Left ventricle myocardium superior (tissue), 1 donor: ENCODE measurements at regions not wholly inside any gene's neighbourhood (a gene's known extent, or its start where the extent isn't known, plus 50 kb on each side); places are given as distances from the start of the nearest gene placed in this dataset.
"Not testable (repeated sequence)": the region's sequence is repeated elsewhere in the genome, so short reads cannot be mapped to it uniquely, and the experiment has no call there.

ENCODE experiments used
- ATAC-seq: fragments of 200-7000 bp; cut with Tn5 transposase; one replicate; pipeline ENCODE4 v1.9.1; 2020; ENCODE audit warnings: mild to moderate bottlenecking, moderate library complexity
- DNase-seq: peaks from one replicate; pipeline ENCODE4 v3.0.0-alpha.2; 2020
- intact Hi-C: fragments of 100-400 bp; cut with micrococcal nuclease; formaldehyde crosslinking; loops from one replicate; pipeline ENCODE4 v1.11.0; 2022
- donor health status: DM: no; HTN: yes; CAD: no; lungs with severe emphysema.

DNA sequence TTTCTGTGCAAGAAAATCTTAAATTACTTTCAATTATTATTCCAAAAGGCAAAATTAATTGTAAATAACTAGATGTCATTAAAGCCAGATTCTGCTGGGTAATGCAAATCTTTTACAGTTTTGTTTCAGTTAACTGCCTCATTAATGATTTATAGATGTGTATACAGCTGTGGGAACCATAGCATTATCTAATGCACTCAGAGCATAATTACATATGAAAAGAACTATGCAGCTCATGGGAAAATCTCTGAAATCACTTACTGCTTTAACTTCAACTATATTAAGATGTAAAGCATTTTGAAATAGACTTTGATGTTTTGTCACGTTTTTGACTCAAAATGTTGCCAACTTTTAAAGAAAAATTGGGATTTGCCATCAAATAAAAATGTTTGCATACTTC is 630.3 kb upstream of the KLHL4 start:
- DNase-seq (no peak), ATAC-seq (no peak)
- intact Hi-C loops, result no loop called here

DNA sequence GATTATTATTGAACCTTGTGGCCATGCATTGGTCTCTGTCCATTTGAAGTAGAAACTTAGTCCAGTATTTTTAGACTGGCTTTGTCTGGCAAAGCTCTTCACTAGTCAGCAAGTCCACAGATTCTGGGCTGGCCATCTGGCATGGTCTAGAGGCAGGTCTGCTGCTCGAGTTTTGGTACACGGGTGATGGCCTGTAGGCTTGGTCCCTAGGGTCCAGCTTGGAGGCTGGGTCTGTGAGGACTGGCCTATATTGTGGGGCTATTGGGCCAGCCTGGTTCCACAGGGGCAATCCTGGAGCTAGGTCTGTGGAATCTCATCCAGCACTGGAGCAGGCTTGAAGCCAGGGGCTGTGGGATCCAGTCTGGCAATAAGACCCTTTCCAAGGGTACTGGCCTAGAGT is 607.6 kb upstream of the KLHL4 start:
- intact Hi-C loops, result no loop called here
- DNase-seq (no peak), ATAC-seq (no peak)

DNA sequence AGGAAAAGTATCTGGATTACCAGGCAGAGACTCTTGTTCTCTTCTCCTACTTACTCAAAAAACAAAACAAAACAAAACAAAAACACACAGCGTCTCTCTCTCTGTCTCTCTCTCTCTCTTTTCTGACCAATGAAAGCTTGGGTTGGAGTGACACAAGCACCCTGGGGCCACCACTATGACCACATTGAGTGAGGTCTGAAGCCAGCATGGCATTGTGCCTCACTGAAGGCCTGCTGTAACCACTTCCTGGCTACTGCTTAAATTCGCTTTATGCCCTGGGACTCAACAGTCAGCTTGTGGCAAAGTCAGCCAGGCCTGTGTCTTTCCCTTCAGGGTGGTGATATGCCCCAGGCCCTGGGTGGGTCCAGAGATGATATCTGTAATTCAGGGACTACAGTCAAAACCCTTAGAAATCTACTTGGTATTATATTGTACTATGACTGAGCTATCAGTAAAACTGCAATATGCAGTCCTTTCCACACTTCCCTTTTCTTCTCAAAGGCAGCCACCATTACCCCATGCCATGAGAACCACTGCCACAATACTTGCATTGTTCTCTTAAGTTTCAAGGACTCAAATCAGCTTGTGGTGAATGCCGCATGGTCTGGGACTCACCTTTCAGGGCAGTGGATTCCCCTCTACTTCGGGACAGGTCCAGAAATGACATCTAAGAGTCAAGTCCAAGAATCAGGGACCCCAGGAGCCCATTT is 606.8 kb upstream of the KLHL4 start:
- DNase-seq (no peak), ATAC-seq (no peak)
- intact Hi-C loops, result no loop called here

DNA sequence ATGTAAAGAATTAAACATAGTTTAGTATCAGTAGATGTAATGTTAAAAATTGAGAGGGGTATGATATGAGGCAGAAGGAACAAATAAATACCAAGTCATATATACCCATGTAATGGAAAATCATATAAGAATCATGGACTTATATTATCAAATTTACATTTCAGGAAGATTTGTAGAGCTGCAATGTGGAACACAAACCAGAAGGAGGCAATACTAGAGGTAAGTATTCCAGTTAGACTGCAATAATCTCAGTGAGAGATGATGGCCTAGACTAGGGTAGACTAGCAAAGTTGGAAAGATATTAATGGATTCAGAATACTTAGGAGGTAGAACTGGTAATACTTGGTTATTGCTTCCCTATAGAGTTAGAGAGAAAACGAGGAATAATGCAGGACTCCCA is 603.0 kb upstream of the KLHL4 start:
- intact Hi-C loops, result no loop called here
- ATAC-seq (no peak), DNase-seq (no peak)

DNA sequence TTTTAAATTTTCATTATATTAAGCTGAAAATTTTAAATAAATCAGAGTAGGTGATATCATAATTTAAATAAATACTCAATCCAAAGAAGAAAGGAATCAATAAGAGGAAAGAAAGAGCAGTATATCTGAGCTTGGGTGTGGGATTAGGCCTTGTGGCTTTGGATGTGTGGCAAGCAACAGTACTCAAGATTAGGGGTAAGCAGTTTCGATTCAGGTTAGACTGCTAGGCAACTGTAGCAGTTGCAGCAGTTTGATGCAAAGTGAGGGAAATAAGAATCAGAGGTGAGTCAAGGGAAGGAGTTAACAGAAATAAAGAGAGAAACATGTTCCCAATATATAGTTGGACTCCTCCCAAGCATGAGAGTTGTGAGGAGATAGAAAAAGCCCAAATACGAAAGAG is 599.6 kb upstream of the KLHL4 start:
- ATAC-seq, result no peak
- intact Hi-C loops, result no loop called here
- no peak for DNase-seq

DNA sequence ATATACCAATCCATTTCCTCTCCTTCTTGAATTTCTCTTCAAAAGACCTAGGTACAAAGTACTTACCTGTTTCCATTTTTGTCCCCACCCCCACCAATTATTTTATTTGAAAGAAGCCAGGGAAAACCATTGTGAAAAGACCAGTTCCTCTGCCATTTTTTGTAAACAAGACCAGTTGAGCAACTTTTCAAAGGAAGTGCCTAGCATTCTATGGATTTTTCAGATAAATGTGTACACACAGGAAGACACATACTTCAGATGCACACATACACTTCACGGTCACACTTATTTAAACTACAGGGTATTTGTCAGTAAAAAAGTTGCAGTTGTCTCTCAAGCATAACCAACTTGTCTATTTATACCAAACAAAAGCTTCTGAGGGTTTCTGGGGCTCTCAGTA is 587.2 kb upstream of the KLHL4 start:
- intact Hi-C loops, result no loop called here
- ATAC-seq, result no peak
- DNase-seq, result no peak

DNA sequence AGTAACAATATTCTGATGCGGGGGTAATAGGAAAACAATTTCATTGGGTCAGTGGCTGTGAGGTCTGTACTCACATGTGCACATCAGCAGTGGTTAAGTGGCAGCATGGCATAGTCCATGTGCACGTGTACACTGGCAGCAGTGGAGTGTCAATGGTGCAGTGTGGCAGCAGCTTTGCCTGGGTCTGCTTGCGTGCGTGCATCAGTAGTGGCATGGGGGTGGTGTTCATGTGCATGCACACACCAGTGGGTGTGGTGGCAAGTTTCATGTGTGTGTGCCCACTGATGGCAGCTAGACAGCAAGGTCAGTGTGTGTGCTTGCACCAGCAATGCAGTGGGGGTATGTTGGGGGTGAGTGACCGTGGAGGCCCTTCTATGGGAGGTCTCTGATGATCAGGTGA is 581.6 kb upstream of the KLHL4 start:
- intact Hi-C loops, result no loop called here
- ATAC-seq (no peak), DNase-seq (no peak)

DNA sequence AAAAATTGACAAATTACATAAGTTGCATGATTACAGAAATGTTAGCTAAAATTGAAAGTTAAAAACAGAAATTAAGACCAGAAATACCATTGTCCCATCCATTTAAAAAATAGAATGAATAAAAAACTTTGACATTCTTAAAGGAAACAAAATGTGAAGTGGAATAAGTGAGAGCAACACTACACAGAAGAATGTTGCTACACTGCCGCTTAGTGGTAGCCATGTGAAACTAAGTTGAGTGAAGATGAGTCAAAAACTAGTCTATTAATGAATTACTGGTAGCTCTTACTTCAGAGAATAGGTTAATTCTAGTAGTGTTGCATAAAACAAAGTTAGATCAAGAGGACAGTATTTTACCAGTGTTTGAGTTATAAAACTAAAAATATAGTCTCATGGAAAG is 571.0 kb upstream of the KLHL4 start:
- intact Hi-C loops, result no loop called here
- ATAC-seq (no peak), DNase-seq (no peak)

DNA sequence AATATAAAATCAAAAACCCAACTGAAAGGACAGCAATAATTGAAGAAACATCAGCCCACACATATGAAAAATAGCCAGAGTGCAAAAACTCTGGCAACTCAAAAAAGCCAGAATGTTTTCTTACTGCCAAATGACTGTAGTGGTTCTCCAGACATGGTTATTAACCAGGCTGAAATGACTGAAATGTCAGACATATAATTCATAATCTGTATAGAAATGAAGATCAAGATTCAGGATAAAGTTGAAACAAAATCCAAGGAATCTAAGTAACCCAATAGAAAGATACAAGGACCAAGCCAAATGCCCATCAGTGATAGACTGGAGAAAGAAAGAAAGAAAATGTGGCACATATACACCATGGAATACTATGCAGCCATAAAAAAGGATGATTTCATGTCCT is 553.3 kb upstream of the KLHL4 start:
- ATAC-seq, result no peak
- intact Hi-C loops, result no loop called here
- DNase-seq, result no peak

DNA sequence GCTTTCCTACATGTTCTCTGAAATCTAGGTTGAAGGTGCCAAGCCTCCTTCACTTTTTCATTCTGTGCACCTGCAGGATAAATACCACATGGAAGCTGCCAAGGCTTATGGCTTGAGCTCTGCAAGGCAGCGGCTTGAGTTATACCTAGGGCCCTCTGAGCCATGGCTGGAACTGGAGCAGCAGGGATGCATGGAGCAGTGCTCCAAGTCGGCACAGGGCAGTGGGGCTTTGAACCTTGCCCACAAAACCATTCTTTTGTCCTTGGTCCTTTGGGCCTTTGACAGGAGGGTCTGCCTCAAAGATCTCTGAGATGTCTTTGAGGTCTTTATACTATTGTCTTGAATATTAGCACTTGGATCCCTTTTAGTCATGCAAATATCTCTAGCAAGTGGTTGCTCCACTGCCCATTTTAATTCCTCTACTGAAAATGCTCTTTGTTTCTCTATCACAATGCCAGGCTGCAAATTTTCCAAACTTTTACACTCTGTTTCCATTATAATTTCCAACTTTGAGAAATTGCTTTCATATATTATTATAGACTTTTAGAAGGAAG is 536.2 kb upstream of the KLHL4 start:
- no peak for DNase-seq
- intact Hi-C loops, result no loop called here
- ATAC-seq, result no peak

DNA sequence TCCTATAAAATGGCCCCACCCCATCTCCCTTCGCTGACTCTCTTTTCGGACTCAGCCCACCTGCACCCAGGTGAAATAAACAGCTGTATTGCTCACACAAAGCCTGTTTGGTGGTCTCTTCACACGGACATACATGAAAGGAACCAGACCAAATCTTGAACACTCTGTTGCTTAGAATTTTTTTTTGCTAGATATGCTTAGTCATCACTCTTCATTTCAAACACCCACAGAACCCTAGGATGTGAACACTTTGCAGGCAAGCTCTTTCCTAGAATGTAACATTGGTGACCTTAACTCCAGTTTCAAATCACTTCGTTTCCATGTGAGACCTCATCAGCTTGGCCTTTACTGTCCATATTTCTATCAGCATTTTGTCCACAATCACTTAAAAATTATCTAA is 530.3 kb upstream of the KLHL4 start:
- ATAC-seq, intact Hi-C loops, DNase-seq: not testable (repeated sequence)

DNA sequence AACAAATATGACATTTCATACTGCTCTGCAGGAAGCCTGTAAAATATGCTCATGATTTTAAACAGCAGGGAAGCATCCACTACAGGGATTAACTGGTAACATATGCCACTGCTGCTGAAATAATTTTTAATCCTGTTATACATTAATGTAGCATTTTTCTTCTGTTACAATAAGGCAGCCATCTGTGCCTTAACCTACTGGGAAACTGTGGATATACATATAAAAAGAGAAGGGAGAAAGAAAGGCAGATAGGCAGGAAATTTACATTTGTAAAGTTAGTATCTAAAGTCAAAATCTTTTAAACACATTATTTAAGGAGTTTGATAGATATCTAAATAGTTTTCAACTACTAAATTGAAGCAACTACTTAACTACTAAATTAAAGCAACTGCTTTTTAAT is 514.6 kb upstream of the KLHL4 start:
- ATAC-seq (no peak), DNase-seq (no peak)
- intact Hi-C loops, result no loop called here

DNA sequence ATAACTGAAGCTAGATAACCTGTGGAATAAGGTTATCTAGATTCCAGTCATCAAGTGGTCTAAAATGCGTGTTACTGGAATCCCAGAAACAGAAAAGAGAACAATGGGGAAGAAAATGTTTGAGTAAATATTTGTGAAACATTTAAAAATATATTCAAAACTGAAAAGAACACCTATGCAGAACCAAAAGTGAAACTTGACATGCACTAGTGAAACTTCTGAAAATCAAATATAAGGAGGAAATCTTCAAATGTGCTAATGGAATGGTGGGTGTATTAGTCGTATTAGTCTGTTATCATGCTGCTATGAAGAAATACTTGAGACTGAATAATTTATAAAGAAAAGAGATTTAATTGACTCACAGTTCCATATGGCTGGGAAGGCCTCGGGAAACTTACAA is 512.4 kb upstream of the KLHL4 start:
- ATAC-seq (no peak), DNase-seq (no peak)
- intact Hi-C loops, result no loop called here

DNA sequence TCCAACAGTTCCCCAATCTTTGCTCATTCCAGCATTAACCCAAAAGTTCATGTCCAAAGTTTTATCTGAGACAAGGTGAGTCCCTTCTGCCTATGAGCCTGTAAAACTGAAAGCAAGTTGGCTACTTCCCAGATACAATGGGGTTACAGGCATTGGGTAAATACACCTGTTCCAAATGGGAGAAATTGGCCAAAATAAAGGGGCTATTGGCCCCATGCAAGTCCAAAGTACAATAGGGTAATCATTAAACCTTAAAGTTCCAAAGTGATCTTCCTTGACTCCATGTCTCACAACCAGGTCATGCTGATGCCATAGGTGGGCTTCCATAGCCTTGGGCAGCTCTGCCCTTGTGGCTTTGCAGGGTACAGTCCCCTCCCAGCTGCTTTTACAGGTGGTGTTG is 511.7 kb upstream of the KLHL4 start:
- no peak for ATAC-seq
- intact Hi-C loops, result no loop called here
- DNase-seq, result no peak

DNA sequence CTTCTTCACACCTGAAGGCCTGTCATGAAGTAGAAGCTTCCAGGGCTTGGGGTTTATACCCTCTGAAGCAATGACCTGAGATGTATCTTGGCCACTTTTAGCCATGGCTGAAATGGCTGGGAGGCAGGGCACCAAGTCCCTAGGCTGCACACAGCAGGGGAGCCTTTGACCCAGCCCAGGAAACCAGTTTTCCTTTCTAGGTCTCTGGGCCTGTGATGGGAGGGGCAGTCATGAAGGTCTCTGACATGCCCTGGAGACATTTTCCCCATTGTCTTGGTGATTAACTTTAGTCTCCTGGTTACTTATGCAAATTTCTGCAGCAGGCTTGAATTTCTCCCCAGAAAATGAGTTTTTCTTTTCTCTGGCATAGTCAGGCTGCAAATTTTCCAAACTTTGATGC is 511.0 kb upstream of the KLHL4 start:
- no peak for DNase-seq
- intact Hi-C loops, result no loop called here
- ATAC-seq, result no peak

DNA sequence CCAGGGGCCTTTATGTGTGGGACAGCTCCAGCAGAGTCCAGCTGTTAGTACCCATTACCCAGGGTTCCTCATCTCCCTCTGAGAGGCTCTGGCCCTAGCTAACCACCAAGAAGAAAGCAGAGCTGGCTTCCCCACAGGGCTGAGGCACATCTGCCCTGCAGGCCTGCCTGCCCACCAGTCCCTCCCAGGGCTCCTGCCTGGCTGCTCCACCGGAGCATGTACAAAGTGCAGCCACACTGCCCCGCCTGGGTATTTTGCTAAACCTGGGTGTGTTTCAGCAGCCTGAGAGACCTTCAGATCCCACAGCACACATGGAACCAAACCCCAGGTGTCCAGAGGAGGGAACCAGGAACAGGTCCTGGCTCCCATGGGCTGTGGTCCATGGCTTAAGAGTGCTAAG is 500.4 kb upstream of the KLHL4 start:
- intact Hi-C loops, result no loop called here
- ATAC-seq (no peak), DNase-seq (no peak)

DNA sequence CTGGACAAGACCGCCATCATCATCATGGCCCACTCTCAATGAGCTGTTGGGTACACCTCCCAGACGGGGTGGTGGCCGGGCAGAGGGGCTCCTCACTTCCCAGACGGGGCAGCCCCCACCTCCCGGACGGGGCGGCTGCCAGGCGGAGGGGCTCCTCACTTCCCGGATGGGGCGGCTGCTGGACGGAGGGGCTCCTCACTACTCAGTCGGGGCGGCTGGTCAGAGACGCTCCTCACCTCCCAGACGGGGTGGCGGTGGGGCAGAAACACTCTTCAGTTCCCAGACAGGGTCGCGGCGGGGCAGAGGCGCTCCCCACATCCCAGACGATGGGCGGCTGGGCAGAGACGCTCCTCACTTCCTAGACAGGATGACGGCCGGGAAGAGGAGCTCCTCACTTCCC is 484.5 kb upstream of the KLHL4 start:
- intact Hi-C loops, DNase-seq, ATAC-seq: not testable (repeated sequence)

DNA sequence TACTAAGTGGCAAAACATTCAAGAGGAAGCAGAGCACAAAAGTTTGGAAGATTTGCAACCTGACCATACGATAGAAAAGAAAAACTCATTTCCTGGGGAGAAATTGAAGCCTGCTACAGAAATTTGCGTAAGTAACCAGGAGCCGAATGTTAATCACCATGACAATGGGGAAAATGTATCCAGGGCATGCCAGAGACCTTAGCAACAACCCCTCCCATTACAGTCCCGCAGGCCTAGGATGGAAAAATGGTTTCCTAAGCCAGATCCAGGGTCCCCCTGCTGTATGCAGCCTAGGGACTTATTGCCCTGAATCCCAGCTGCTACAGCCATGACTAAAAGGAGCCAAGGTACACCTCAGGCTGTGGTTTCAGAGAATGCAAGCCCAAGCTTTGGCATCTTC is 472.2 kb upstream of the KLHL4 start:
- no peak for ATAC-seq
- intact Hi-C loops, result no loop called here
- no peak for DNase-seq

DNA sequence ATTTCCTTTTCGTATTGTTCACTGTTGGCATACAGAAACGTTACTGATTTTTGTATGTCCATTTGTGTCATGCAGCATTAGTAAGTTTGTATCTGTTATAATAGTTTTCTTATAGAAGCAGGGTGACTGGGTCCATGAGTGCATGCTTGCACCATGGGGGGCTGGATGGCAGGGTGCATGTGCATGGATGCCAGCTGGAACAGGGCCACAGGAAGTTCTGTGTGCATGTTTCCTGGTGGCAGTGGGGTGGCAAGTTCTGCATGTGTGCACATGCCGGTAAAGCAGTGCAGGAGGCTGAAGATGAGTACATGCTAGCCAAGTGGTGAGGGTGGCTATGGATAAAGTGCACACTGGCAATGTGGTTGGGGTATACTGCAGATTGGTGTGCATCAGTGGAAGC is 468.0 kb upstream of the KLHL4 start:
- intact Hi-C loops, result no loop called here
- DNase-seq, result peak; percentile 11
- no peak for ATAC-seq

DNA sequence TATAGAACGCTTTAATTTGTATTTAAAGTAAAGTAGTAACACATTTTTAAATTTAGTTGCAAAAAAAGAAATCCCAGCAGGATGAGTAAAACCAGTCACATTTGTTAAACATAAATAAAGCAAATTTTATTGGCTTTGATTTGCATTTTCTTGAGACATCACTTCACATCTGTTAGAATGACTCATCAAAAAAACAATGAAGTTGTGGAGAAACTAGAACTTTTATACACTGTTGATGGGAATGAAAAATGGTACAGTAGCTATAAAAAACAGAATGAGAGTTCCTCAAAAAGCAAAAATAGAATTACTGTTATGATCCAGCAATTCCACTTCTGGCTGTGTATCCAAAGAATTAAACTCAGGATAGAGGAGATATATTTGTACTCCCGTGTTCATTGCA is 454.0 kb upstream of the KLHL4 start:
- intact Hi-C loops, result no loop called here
- ATAC-seq (no peak), DNase-seq (no peak)

DNA sequence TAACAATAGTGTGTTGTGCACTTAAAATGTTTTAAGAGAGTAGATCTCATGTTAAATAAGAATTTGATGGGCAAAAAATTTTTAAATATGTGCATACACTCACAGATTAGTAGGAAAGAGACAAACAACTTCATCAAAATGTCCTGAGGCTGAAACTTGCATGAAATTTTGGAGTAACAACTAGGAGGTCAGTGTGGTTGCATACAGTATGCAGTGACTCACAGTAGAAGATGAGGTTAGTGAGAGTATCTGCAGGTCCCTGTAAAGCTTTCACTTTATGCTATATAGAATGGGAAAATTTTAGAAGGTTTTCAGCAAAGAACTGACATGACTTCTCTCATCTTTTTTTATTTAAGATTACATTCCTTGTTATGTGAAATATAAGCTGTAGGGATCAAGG is 453.1 kb upstream of the KLHL4 start:
- ATAC-seq, result no peak
- intact Hi-C loops, result no loop called here
- DNase-seq, result no peak
